CMK (cell line): ENCODE measurements at regions not wholly inside any gene's neighbourhood (a gene's known extent, or its start where the extent isn't known, plus 50 kb on each side); places are given as distances from the start of the nearest gene placed in this dataset.

Experiments
- DNase-seq: peaks from one replicate; pipeline ENCODE4 v3.0.0-alpha.2; 2010; ENCODE audit warnings: low read depth

DNA sequence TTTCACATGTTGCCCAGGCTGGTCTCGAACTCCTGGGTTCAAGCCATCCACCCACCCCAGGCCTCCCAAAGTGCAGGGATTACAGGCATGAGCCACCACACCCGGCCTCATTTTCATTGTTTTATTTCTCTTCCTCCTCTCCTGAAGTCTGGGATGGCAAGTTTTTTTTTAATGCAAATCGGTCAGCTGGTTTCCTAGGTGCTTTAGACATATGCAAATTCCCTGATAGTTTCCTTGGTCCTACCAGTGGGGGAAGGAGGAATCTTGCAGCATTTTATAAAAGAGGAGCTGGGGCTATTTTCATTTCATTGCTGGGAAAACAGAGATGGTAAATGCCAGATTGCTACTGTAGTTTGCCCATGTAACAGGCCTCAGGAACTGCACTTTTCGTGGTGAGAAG lies 179.4 kb downstream of the ACTL7B start:
- no peak for DNase-seq

- no peak for DNase-seq
Observed at GRCh38 chr9:108675708-108676107, 180.1 kb downstream of the ACTL7B start.

- no peak for DNase-seq
Observed at GRCh38 chr9:108674766-108675530, 180.8 kb downstream of the ACTL7B start.

DNA sequence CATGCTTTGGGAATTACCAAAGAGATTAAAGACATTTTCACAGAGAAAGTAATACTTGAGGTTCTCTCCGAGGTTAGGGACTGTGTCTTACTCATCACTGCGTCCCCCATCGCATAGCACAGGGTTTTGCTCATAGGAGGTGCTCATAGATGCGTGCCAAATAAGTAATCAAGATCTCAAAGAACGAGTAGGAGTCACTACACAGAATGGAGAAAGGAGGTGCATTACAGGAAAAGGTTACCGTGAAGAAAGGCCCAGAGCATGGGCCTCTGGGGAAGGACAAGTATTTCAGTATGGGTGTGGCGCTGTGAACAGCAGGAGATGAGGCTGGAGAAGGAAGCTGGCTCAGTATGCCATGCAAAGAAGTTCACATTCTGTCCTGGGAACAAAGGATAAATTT lies 182.4 kb downstream of the ACTL7B start:
- no peak for DNase-seq

- no peak for DNase-seq
Observed at GRCh38 chr9:108672475-108673190, 183.2 kb downstream of the ACTL7B start.

DNA sequence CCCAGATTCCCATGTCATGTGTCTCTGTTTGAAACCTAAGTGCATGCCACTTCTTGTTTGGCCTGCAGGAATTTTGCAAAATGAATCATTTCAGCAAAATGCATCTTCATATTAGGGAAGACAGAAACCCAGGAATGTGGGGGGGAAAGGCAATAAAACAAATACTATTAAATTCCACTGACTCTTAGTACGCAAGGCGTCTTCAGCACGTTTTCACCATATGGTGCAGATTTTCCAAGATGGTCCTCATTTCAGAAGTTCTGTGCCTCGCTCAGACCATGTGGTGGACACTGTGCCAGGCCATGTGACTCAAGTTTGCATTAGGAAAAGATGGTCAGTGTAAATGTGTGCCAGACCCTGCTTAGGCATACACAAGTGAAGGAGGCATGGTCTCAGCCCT lies 184.0 kb downstream of the ACTL7B start:
- DNase-seq: no peak

DNA sequence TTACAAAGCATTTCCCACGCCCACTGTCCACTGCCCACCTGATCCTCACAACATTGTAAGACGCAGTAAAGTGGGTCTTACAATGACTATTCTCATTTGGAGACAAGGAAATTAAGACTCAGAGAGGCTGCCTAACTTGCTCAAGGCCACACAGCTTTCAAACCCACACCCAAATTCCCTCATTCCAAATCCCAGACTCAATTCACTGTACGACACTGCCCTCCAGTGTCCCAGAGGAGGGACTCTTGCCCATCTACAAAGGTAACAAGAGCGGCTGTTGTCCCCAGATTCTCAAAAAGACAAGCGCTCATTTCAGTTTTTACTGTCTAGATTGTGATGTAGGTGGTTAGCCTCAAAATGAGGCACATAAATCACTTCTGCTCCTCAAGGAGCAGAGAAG lies 184.6 kb downstream of the ACTL7B start:
- DNase-seq: no peak

- DNase-seq: no peak
Observed at GRCh38 chr9:108668938-108669335, 186.8 kb downstream of the ACTL7B start.

- no peak for DNase-seq
Observed at GRCh38 chr9:108668191-108668937, 187.4 kb downstream of the ACTL7B start.

DNA sequence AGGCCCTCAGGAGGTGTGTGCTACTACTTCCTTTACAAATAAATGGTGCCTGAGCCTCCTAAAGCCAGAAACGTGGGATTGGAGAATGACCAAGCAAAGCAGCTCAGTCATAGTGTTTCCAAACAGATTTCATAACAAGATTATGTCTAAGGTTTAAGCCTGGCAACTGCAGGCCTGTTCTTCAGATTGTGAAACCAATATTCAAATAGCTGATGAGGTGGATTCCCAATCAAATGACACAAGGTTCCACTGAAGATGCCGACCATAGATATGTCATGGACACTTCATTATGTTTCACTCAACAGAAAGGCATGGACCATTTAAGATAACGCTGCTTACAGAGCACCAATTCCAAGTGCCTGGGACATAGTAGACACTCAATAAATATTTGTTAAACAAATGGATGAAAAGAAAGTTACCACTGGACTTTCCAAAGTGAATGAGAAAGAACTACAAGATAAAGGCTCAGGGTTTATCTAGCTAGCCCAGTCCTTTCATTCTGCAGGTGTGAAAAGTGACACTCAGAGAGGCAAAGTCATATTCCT lies 189.5 kb downstream of the ACTL7B start:
- no peak for DNase-seq

GRCh38 chr9:108665521-108666239 lies 190.1 kb downstream of the ACTL7B start:
- no peak for DNase-seq

GRCh38 chr9:108664309-108665255 lies 191.2 kb downstream of the ACTL7B start:
- DNase-seq: no peak

DNA sequence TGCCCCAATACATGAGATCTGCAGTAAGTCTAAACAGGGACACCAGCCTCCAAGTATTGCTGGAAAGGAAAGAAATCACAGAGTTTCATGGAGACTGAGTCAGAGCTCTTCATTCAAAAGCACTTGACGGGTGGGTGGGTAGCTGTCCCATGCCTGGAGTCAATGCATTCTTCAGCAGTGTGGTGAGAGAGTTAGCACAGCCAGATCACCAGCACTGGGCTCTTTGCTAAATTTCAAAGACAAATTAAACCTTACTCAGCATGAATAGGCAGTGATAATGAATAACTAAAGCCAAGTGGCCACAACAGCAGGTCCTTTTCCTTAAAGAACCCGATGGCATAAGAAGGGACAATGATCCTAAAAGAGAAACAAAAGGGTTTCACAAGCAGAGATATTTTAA lies 192.4 kb downstream of the ACTL7B start:
- DNase-seq: no peak

DNA sequence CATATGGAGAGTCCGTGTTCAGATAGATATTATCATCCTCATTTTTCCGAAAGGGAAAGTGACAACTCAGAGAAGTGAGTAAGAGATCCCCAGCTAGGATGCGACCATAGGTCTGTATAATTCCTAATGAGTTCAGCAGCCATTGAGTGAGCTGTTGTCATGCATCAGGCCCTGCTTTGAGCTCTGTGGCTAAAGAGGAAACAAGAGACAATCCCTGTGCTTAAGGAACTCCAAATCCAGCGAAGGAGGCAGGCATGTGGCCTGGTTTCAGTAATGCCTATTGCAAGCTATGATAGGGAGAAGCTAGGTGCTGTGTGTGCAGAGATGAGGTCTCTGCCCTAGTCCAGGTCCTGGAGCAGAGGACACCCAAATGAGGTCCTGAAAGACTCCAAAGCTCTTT lies 192.8 kb downstream of the ACTL7B start:
- DNase-seq: no peak

DNA sequence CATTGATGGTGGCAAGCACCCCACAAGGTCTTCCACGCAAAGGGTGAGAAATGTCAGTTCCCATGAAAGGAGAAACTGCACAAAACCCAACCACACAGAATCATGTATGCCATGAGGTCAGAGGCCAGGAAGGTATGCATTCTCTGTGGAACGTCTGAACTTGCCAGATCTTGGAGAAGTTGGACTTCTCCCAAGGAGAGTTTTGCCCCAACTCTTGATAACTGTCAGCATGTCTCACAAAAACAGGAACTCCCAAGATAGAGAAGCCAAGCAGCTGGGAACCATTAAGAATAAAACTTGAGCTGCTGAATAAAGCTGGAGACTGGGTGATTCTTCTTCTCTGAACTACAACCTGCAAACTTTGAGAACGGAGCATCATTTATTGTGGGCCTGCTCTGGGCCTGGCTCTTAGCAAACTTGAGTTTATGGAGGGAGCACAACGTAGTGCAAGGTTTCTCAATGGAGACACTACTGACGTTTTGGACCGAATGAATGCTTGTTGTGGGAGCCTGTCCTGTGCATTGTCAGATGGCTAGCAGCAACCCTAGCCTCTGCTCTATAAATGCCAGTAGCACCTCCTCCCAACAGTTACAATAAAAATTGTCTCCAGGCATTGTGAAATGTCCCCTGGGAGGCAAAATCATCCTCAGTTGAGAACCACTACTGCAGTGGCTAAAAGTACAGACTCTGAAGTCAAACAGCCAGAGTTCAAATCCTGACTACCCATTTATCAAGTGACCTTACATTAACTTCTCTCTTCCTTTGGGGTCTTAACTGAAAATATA lies 193.5 kb downstream of the ACTL7B start:
- DNase-seq: no peak

- DNase-seq: no peak
Observed at GRCh38 chr9:108656566-108656965, 199.2 kb downstream of the ACTL7B start.

DNA sequence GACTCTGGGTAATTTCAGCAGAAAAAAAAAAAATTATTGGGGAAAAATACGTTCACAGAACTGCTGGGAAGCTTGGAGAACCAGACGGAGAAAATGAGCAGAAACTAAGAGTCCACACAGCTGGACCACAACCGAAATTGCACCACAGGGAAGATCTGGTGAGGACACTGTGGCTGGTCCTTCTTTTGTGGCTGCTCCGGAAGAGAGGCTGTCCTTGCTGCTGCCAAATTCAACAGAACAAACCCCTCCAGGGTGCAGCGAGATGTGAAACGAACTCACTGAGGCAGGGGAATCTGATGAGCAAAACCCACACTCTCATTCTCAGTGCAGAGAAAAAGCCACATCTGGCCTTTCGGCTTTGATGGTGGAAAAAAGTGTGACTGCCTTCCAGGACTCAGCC lies 200.0 kb downstream of the ACTL7B start:
- no peak for DNase-seq

DNA sequence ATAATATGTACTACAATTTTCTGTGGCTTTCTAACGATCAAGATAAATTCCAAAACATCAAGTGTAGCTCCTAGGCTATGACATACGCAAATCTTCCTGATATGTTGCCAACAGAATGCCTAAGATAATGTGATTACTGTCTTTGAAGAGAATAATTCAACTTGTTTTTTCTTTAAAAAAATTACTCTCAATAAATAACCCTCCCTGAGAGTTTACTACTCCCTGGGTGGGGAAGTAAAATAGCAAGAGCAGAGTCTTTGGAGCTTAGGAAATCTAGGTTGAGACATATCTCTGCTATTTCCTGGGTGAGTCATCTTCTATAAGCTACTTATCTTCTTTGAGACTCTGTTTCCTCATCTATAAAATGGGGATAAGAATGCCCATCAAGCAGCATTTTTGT lies 201.2 kb downstream of the ACTL7B start:
- no peak for DNase-seq

GRCh38 chr9:108652851-108653250 lies 202.9 kb downstream of the ACTL7B start:
- no peak for DNase-seq

DNA sequence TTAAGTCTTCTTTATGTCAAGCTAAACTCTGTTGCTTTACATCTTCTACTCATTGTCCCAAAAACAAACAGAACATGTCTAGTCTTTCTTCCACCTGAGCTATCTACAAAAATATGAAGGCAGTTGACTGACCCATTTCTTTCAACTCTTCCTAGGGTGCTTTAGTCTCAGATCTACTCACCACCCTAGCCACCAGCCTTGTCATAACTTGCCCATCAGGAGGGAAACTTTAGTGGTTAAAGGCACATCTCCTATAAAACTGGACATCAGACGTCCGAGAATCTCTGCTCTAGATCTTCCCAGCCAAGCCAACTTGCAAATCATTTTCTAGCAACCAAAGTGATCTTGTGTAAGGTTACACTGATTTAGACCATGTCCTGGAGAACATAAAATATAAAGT lies 205.0 kb downstream of the ACTL7B start:
- DNase-seq: no peak
